HG03103 (cell line): ENCODE measurements at regions not wholly inside any gene's neighbourhood (a gene's known extent, or its start where the extent isn't known, plus 50 kb on each side); places are given as distances from the start of the nearest gene placed in this dataset.

Experiments
- ATAC-seq: cut with Tn5 transposase; IDR thresholded peaks from one replicate; pipeline ENCODE4 v1.9.1; 2021; ENCODE audit warnings: low read depth; ENCODE audit not compliant: unreplicated experiment

GRCh38 chr3:190252080-190252479 is 70.2 kb downstream of the CLDN1 start:
- ATAC-seq = no peak

- no peak for ATAC-seq
Observed at GRCh38 chr3:190249414-190249813, 72.8 kb downstream of the CLDN1 start.

- ATAC-seq = no peak
Observed at GRCh38 chr3:190242147-190242546, 80.1 kb downstream of the CLDN1 start.

- no peak for ATAC-seq
Observed at GRCh38 chr3:190239325-190239724, 82.9 kb downstream of the CLDN1 start.

DNA sequence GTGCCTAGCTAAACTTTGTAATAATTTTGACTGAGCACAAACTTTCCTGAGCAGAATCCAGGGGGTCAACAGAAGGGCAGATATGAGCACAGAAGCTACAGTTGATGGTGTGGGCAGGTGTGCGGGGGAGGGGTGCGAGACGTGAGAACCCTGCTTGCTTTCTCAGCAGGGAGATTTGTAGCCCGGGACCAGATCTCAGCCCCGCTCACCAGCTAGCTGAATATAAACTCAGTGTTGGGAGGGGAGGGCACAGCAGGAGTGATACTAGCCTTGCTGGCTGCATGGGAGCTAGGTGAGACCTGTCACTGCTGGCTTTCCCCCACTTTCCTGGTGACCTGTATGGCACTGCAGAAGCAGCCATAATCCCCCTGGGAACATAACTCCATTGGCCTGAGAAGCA is 83.4 kb downstream of the CLDN1 start:
- no peak for ATAC-seq

GRCh38 chr3:190234621-190235020 is 87.6 kb downstream of the CLDN1 start:
- ATAC-seq = no peak

GRCh38 chr3:190229632-190230424 is 92.4 kb downstream of the CLDN1 start:
- peak; percentile 62 for ATAC-seq

GRCh38 chr3:190227064-190227463 is 95.2 kb downstream of the CLDN1 start:
- ATAC-seq = no peak

GRCh38 chr3:190224863-190225692 is 97.2 kb downstream of the CLDN1 start:
- ATAC-seq = no peak

- no peak for ATAC-seq
Observed at GRCh38 chr3:190224456-190224855, 97.8 kb downstream of the CLDN1 start.

GRCh38 chr3:190222916-190223315 is 99.3 kb downstream of the CLDN1 start:
- ATAC-seq = no peak

DNA sequence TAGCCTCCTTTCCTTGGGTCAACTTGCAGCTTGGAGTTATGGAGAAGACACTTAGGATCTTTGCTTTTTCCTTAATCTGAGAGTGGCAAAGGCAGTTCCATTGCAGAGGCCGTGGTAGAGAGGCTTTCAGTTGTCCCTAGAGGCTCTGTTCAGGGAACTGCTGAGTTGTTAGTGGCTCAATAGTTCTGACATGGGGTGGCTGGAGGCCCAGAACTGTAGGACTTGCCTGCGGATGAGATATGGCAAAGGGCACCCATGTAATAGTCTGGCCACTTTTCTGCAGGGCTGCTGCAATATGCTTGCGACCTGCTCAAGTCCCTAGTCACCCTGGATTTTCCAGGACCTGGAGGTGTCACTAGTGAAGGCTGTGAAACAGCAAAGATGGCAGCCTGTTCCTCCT is 99.9 kb downstream of the CLDN1 start:
- no peak for ATAC-seq

DNA sequence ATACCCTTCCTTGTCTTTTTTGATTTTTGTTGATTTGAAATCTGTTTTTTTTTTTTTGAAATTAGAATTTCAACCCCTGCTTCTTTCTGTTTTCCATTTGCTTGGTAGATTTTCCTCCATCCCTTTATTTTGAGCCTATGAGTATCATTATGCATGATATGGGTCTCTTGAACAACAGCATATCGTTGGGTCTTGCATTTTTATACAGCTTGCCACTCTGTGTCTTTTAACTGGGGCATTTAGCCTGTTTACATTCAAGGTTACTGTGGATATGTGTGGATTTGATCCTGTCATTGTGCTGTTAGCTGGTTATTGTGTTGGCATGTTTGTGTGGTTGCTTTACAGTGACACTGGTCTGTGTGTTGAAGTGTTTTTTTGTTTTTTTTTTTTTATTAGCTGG is 99.7 kb upstream of the P3H2 start:
- no peak for ATAC-seq

DNA sequence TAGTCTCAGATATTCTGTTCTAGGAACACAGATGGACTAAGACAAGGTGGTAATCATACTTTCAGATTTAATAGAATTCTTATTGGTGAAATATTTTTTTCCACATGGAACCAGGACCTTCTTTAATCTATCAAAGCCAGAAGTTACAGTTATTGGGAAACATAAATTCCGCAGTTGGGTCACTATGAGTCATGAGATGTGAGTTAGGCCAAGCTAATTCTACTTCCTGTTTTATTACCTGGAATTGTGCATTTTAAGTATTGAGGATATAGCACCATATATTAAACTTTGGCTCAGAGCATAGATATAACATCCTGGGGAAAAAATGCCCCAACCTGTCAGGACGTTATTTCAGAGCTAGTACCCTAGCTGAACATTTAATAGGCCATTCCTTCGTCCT is 96.4 kb upstream of the P3H2 start:
- ATAC-seq = no peak

DNA sequence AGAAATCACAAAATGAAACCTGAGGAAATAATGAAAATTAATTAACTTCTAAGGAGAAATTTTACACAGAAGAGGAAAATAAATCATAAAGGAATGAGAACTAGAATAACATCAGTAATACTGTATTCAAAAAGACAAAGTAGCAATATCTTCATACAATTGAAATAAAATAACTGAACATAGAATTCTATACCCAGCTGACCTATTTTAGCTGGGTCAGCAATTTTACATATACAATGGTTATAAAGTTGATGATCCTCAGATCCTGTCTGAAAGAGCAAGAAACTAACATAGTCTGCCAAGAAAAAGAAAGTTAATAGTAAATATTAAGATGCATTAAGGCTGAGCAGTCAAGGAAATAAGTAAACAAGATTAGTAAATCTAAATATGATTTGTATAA is 93.0 kb upstream of the P3H2 start:
- no peak for ATAC-seq

DNA sequence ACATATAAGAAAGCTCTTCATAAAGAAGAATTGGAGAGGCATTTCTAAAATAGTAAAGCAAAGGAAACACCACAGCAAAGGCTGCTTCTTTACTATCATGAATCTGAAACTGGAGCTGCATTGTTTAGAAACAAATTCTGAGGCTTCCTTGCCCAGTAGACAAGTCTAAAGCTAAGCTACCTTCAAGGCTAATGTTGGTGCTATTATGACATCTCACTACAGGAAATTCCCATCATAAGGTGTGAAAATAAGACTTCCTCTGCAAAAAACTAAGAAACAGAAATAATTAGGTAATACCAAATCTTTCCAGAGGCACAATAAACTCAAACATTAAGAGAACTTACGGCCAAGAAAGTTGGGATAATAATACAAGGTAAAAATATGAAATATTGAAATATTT is 89.9 kb upstream of the P3H2 start:
- ATAC-seq = no peak

DNA sequence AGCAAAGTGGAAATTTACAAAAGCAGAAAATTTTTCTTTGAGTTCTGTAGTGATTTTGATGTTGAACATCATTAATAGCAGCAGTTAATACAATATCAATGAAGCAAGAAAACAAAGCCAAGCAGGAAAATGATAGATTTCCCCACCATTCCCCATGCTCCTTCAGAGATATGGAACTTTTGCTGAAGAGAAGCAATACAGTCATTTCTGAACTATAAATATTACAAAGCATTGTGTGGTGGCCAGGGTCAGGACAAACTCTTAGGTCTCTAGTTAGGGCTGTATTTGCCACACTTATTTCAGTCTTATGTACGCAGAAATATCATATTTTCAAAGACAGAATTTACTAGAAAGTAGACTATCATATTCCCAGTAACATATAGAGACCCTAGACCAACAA is 88.8 kb upstream of the P3H2 start:
- ATAC-seq = no peak

DNA sequence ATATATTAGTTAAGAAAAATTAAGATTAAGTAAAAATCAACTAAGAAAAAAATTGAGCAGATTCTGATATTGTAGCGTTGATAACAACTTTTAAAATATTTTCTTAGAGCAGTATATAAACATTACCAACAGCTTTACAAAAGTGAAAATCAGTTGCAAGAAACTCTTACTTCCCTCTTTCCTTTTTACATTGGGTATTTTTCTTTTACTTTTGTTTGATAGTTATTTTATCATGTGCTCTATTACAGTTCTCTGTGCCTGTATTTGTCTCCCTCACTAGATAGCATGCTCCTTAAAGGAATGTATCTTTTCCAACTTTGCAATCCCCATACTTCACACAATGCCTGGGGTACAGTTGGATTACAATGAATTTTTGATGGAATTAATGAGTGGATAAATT is 87.5 kb upstream of the P3H2 start:
- ATAC-seq = no peak

DNA sequence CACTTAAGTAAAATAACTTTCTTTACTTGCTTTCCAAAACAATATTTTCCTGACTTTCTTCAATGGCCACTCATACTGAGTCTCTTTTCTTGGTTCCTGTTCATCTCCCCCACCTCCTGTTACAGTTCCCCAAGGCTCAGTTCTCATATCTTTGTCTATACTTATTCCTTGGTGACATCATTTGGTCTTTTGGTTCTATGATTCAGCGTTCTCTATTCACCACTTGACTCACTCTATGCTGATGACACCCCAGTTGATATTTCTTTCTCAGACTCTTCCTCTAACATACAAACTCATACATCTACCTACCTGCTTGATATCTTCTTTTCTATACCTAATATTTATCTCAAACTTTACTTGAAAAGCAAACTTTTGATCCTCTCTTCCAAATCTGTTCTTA is 85.0 kb upstream of the P3H2 start:
- peak; percentile 83 for ATAC-seq

DNA sequence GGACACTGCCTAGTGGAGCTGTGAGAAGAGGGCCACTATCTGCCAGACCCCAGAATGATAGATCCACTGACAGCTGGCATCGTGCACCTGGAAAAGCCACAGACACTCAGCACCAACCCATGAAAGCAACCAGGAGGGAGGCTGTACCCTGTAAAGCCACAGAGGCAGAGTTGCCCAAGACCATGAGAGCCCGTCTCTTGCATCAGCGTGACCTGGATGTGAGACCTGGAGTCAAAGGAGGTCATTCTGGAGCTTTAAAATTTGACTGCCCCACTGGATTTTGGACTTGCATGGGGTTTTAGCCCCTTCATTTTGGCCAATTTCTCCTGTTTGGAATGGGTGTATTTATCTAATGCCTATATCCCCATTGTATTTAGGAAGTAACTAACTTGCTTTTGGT is 83.5 kb upstream of the P3H2 start:
- no peak for ATAC-seq

GRCh38 chr3:190197346-190197763 is 76.7 kb upstream of the P3H2 start:
- no peak for ATAC-seq

DNA sequence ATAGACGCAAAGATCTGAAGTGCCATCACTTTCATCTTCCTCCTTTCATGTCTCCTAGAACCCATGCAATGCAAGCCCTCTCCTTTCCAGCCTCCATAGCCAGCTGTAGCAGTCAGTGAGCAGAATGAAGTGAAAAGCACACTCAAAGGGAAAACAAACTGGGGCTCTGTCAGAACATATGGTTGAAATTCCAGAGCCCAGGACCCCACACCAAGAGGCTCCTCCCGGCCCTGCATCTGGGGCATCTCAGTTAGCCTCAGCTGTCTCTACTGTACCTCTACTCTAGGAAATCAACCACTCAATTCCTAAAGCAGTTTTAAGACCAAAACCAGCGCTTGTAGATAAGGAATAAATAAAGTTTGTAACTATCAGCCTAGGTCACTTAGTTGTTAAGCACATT is 73.8 kb upstream of the P3H2 start:
- ATAC-seq = no peak
